Neuronal stem cell (in vitro differentiated cells): ENCODE measurements at regions not wholly inside any gene's neighbourhood (a gene's known extent, or its start where the extent isn't known, plus 50 kb on each side); places are given as distances from the start of the nearest gene placed in this dataset.

ENCODE experiments used
- DNase-seq: peaks from one replicate; pipeline ENCODE4 v3.0.0-alpha.2; 2013; ENCODE audit warnings: low spot score
- H2AFZ ChIP-seq: one replicate; pipeline ENCODE4 v1.6.1; 2013; ENCODE audit warnings: mild to moderate bottlenecking, low read length, inconsistent platforms
- H2AK5ac ChIP-seq: 2 replicates; pipeline ENCODE4 v1.6.1; 2013; ENCODE audit warnings: low read depth, mild to moderate bottlenecking, inconsistent platforms, low read length, moderate library complexity, mixed read lengths
- H2BK120ac ChIP-seq: 2 replicates; pipeline ENCODE4 v1.6.1; 2013; ENCODE audit warnings: low read depth, mild to moderate bottlenecking, inconsistent platforms, low read length, moderate library complexity, mixed read lengths
- H2BK12ac ChIP-seq: one replicate; pipeline ENCODE4 v1.6.1; 2013; ENCODE audit warnings: low read length, inconsistent platforms
- H2BK15ac ChIP-seq: 2 replicates; pipeline ENCODE4 v1.6.1; 2013; ENCODE audit warnings: mild to moderate bottlenecking, low read length, inconsistent platforms, mixed read lengths
- H2BK5ac ChIP-seq: one replicate; pipeline ENCODE4 v1.6.1; 2013; ENCODE audit warnings: inconsistent platforms, mild to moderate bottlenecking, low read length, moderate library complexity
- H3K14ac ChIP-seq: one replicate; pipeline ENCODE4 v1.6.1; 2013; ENCODE audit warnings: low read length, inconsistent platforms
- H3K18ac ChIP-seq: 2 replicates; pipeline ENCODE4 v1.6.1; 2013; ENCODE audit warnings: low read length, inconsistent platforms
- H3K23ac ChIP-seq: 2 replicates; pipeline ENCODE4 v1.6.1; 2013; ENCODE audit warnings: low read depth, mild to moderate bottlenecking, mixed read lengths, low read length, inconsistent platforms; ENCODE audit not compliant: poor library complexity
- H3K27ac ChIP-seq: replicated peaks from 3 replicates; pipeline ENCODE4 v1.5.1; 2013; ENCODE audit warnings: low read length, inconsistent platforms
- H3K27me3 ChIP-seq, 3 experiments: 2 replicates each; pipeline ENCODE4 v1.6.1; 2013; ENCODE audit warnings: low read length in 3 of 3, mild to moderate bottlenecking in 2 of 3, inconsistent platforms in 1 of 3, low read depth in 1 of 3, mixed read lengths in 1 of 3, moderate library complexity in 1 of 3; ENCODE audit not compliant: control insufficient read depth in 3 of 3, insufficient read depth in 3 of 3
- H3K36me3 ChIP-seq, 2 donors: replicated peaks in 1 of 2; 2 replicates each; pipeline ENCODE4 v1.6.1; 2013; ENCODE audit warnings: low read length in 2 of 2; ENCODE audit not compliant: control insufficient read depth in 2 of 2, insufficient read depth in 2 of 2
- H3K4ac ChIP-seq: 2 replicates; pipeline ENCODE4 v1.6.1; 2013; ENCODE audit warnings: inconsistent platforms, mild to moderate bottlenecking, low read length, moderate library complexity
- H3K4me1 ChIP-seq, 2 donors: 1 replicate in 1 of 2; 2 replicates in 1 of 2; pipeline ENCODE4 v1.6.1; 2013; ENCODE audit warnings: low read length in 2 of 2, low read depth in 1 of 2; ENCODE audit not compliant: control insufficient read depth in 2 of 2, insufficient read depth in 1 of 2
- H3K4me2 ChIP-seq: one replicate; pipeline ENCODE4 v1.6.1; 2013; ENCODE audit warnings: mild to moderate bottlenecking, low read length, inconsistent platforms; ENCODE audit not compliant: insufficient read depth, poor library complexity, severe bottlenecking
- H3K4me3 ChIP-seq, 2 donors: 2 replicates each; pipeline ENCODE4 v1.5.1; 2013; ENCODE audit warnings: low read length in 2 of 2, mild to moderate bottlenecking in 2 of 2, inconsistent platforms in 1 of 2, moderate library complexity in 1 of 2
- H3K79me1 ChIP-seq: one replicate; pipeline ENCODE4 v1.6.1; 2013; ENCODE audit warnings: low read depth, mild to moderate bottlenecking, inconsistent platforms, low read length, moderate library complexity
- H3K9ac ChIP-seq: one replicate; pipeline ENCODE4 v1.6.1; 2013; ENCODE audit warnings: mild to moderate bottlenecking, low read depth, low read length, inconsistent platforms; ENCODE audit not compliant: poor library complexity
- H3K9me3 ChIP-seq, 2 donors: replicated peaks in 1 of 2; 2 replicates each; pipeline versions ENCODE3 to v1.6.1; 2013; ENCODE audit warnings: low read length in 2 of 2, mild to moderate bottlenecking in 2 of 2, inconsistent platforms in 1 of 2, low read depth in 1 of 2, mixed read lengths in 1 of 2, moderate library complexity in 1 of 2; ENCODE audit not compliant: control insufficient read depth in 2 of 2, insufficient read depth in 1 of 2
- H4K8ac ChIP-seq: one replicate; pipeline ENCODE4 v1.6.1; 2013; ENCODE audit warnings: low read depth, mild to moderate bottlenecking, inconsistent platforms, low read length, moderate library complexity
- H4K91ac ChIP-seq: one replicate; pipeline ENCODE4 v1.6.1; 2013; ENCODE audit warnings: low read length, low read depth, mild to moderate bottlenecking, inconsistent platforms; ENCODE audit not compliant: poor library complexity
- WGBS, 2 donors: extraction: QIAGEN DNeasy Blood & Tissue Kit; methylation state at CpG; one replicate each; pipeline ENCODE4 v1.1.7; 2013; ENCODE audit warnings: missing lambda C conversion rate in 2 of 2, mixed read lengths in 1 of 2; ENCODE audit not compliant: insufficient read length in 2 of 2, insufficient replicate concordance in 1 of 2; ENCODE audit errors: extremely low coverage in 2 of 2; 5-methylcytosine and 5-hydroxymethylcytosine counted together

DNA sequence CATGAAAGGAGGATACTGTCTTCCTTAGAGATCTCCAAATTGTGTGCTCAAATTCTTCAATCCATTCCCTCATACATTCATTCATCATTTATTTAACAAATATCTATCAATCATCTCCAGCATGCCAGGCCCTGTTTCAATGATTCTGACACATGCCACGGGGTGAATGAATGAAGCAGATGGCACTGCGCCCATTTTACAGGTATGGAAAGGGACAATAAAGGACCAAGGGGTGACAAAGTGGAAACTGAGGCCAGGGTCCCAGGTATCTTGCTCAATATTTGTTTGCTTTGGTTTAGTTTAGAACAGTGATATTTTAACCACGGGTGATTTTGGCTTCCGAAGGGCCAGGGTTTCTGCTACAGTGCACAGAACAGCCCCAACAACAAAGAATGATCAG is 321.6 kb upstream of the RUNX1 start:
- no peak overlapping the region for H3K4ac ChIP-seq
- H3K4me1 ChIP-seq, result no peaks in the 10 kb centered on the region
- H3K79me1 ChIP-seq, result no peaks in the 10 kb centered on the region
- H2BK15ac ChIP-seq, result no peak overlapping the region
- no peak overlapping the region for H3K18ac ChIP-seq
- no peak overlapping the region for H2AFZ ChIP-seq
- H2BK12ac ChIP-seq, result no peak overlapping the region
- H2AK5ac ChIP-seq, result no peak overlapping the region
- no peaks in the 10 kb centered on the region for H3K36me3 ChIP-seq
- H3K9me3 ChIP-seq, result no peaks in the 10 kb centered on the region
- H4K91ac ChIP-seq, result no peak overlapping the region
- no peak overlapping the region for H2BK120ac ChIP-seq
- no peak overlapping the region for H3K4me3 ChIP-seq
- H3K9ac ChIP-seq, result no peak overlapping the region
- H2BK5ac ChIP-seq, result no peak overlapping the region
- H3K27ac ChIP-seq, result no peak overlapping the region
- WGBS, 2 donors, result no CpG with 5 or more reads among the region's 4 CpGs
- no peak overlapping the region for H4K8ac ChIP-seq
- no peaks in the 10 kb centered on the region for H3K27me3 ChIP-seq
- no peak overlapping the region for H3K4me2 ChIP-seq
- no peak overlapping the region for H3K23ac ChIP-seq
- no peak for DNase-seq
- no peak overlapping the region for H3K14ac ChIP-seq

DNA sequence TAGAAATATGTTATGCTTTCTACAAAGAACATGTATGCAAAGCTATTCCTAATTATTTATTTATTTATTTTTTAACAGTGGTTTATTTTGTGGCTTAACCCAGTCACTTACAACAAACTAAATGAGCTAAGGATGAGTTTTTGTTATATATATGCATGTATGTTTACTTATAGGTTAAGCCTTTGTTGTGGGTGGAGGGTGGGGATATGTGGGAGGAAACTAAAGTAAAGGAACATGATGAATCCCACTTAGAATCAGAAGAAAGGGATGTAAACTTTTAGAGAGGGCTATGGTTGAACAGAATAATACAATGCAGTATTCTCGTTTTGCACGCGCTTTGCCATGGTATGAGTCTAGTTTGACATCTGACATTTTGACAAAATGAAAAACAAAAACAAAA is 321.0 kb upstream of the RUNX1 start:
- DNase-seq, result no peak
- Histone ChIP-seq H3K27ac (no peak overlapping the region), H3K4ac (no peak overlapping the region), H3K36me3 (no peaks in the 10 kb centered on the region), H2BK15ac (no peak overlapping the region), H2BK120ac (no peak overlapping the region), H4K91ac (no peak overlapping the region), H3K23ac (no peak overlapping the region), H3K9ac (no peak overlapping the region), H3K4me2 (no peak overlapping the region), H2BK5ac (no peak overlapping the region), H2AK5ac (no peak overlapping the region), H3K14ac (no peak overlapping the region), H3K9me3 (no peaks in the 10 kb centered on the region), H3K18ac (no peak overlapping the region), H4K8ac (no peak overlapping the region), H3K79me1 (no peaks in the 10 kb centered on the region), H3K4me1 (no peaks in the 10 kb centered on the region), H2AFZ (no peak overlapping the region), H2BK12ac (no peak overlapping the region), H3K27me3 (no peaks in the 10 kb centered on the region), H3K4me3 (no peak overlapping the region)
- no CpG with 5 or more reads among the region's 3 CpGs for WGBS, 2 donors

DNA sequence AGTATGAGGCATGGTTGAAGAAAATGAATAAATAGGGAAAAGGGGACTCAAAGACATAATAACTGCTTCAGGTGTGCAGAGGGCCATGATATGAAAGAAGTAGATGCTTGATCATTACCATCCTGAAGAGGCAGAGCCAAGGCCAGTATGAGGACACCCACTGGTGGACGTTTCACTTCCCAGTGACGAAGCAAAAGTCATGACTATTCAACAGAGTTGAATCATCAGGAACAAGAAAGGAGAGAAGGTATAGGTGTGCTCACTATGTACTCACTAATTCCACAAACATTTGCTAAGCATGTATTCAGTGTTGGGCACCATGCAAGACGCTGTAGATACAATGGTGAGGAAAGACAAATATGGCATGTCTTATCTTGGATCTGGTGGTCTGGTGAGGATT is 319.2 kb upstream of the RUNX1 start:
- no peak overlapping the region for H3K4me3 ChIP-seq
- no peak overlapping the region for H3K9ac ChIP-seq
- no peak overlapping the region for H2BK12ac ChIP-seq
- no CpG with 5 or more reads among the region's 3 CpGs for WGBS, 2 donors
- H3K27ac ChIP-seq, result no peak overlapping the region
- no peak for DNase-seq
- no peak overlapping the region for H2AFZ ChIP-seq
- H4K91ac ChIP-seq, result no peak overlapping the region
- no peaks in the 10 kb centered on the region for H3K9me3 ChIP-seq
- H3K36me3 ChIP-seq, result no peaks in the 10 kb centered on the region
- no peaks in the 10 kb centered on the region for H3K27me3 ChIP-seq
- no peaks in the 10 kb centered on the region for H3K4me1 ChIP-seq
- no peak overlapping the region for H3K4ac ChIP-seq
- no peak overlapping the region for H3K23ac ChIP-seq
- H3K14ac ChIP-seq, result no peak overlapping the region
- H2AK5ac ChIP-seq, result no peak overlapping the region
- no peak overlapping the region for H4K8ac ChIP-seq
- H3K18ac ChIP-seq, result no peak overlapping the region
- no peak overlapping the region for H2BK5ac ChIP-seq
- no peak overlapping the region for H2BK15ac ChIP-seq
- H2BK120ac ChIP-seq, result no peak overlapping the region
- H3K79me1 ChIP-seq, result no peaks in the 10 kb centered on the region
- no peak overlapping the region for H3K4me2 ChIP-seq

DNA sequence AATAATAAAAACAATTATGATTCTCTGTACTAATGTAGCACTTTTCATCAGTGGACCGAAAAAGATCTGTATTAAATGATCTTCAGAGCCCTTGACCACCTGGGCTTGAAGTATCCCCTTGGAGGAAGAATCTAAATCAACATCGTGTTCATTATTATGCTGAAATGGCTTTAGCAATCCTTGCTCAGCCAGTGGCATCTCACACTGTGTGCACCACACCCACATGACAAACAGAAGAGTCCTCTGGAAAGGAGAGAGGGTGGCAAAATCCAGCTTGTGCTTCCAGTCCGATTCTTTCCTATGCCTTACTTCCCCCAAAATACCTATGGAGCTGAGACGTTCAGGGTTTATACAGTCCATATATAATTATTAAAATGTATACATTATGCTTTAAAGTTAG is 318.5 kb upstream of the RUNX1 start:
- Histone ChIP-seq H3K4me1 (no peaks in the 10 kb centered on the region), H3K4me2 (no peak overlapping the region), H3K9me3 (no peaks in the 10 kb centered on the region), H3K27me3 (no peaks in the 10 kb centered on the region), H4K8ac (no peak overlapping the region), H3K18ac (no peak overlapping the region), H3K27ac (no peak overlapping the region), H4K91ac (no peak overlapping the region), H3K14ac (no peak overlapping the region), H2AFZ (no peak overlapping the region), H3K9ac (no peak overlapping the region), H3K4ac (no peak overlapping the region), H2BK5ac (no peak overlapping the region), H3K4me3 (no peak overlapping the region), H2BK120ac (no peak overlapping the region), H2BK12ac (no peak overlapping the region), H3K23ac (no peak overlapping the region), H2BK15ac (no peak overlapping the region), H2AK5ac (no peak overlapping the region), H3K79me1 (no peaks in the 10 kb centered on the region), H3K36me3 (no peaks in the 10 kb centered on the region)
- WGBS, 2 donors, result no CpG with 5 or more reads among the region's 4 CpGs
- no peak for DNase-seq
